OCI-LY7 (cell line): ENCODE measurements at regions not wholly inside any gene's neighbourhood (a gene's known extent, or its start where the extent isn't known, plus 50 kb on each side); places are given as distances from the start of the nearest gene placed in this dataset.

Experiments
- BruUV-seq: library from RNA; stranded (reverse); fragments of 400-500 nt; replicated peaks from 2 replicates; lab custom pipeline; 2021; lab: Mats Ljungman, UMichigan
- CTCF ChIA-PET: fragments of 300-600 bp; sonication (Branson Sonifier 250); formaldehyde crosslinking; loops from one replicate; lab custom pipeline; 2022; ENCODE audit warnings: antibody characterized with exemption; ENCODE audit not compliant: unreplicated experiment; lab: Charles Lee
- POLR2A ChIA-PET: fragments of 300-600 bp; sonication (Branson Sonifier 250); formaldehyde crosslinking; loops from one replicate; lab custom pipeline; 2022; ENCODE audit warnings: antibody characterized with exemption; lab: Charles Lee
- DNase-seq: peaks from one replicate; pipeline ENCODE4 v3.0.0-alpha.2; 2015; ENCODE audit warnings: low spot score
- H2AFZ ChIP-seq: fragments of 200-600 bp; sonication (generic), shearing (Covaris generic); 2 replicates; pipeline ENCODE4 v1.6.1; 2014; ENCODE audit warnings: mild to moderate bottlenecking, antibody characterized with exemption, low read length, moderate library complexity
- H3K27ac ChIP-seq: fragments of 200-600 bp; sonication (generic); 2 replicates; pipeline ENCODE4 v1.5.1; 2014; ENCODE audit warnings: mixed run types, low read depth, mild to moderate bottlenecking, moderate library complexity, low read length, inconsistent platforms; ENCODE audit not compliant: poor library complexity, severe bottlenecking
- H3K36me3 ChIP-seq: fragments of 200-600 bp; sonication (generic); 2 replicates; pipeline ENCODE4 v1.6.1; 2014; ENCODE audit warnings: mild to moderate bottlenecking, antibody characterized with exemption, low read length, moderate library complexity, mixed read lengths; ENCODE audit not compliant: insufficient read depth
- H3K4me1 ChIP-seq: fragments of 200-600 bp; sonication (generic); 2 replicates; pipeline ENCODE4 v1.5.1; 2014; ENCODE audit warnings: mild to moderate bottlenecking, low read length; ENCODE audit not compliant: insufficient read depth, poor library complexity, severe bottlenecking
- H3K4me2 ChIP-seq: fragments of 200-600 bp; sonication (generic); 2 replicates; pipeline ENCODE4 v1.6.1; 2014; ENCODE audit warnings: mild to moderate bottlenecking, low read length
- H3K4me3 ChIP-seq: fragments of 200-600 bp; sonication (generic); 2 replicates; pipeline ENCODE4 v1.5.1; 2014; ENCODE audit warnings: mild to moderate bottlenecking, low read depth, low read length; ENCODE audit not compliant: poor library complexity, severe bottlenecking
- H3K79me2 ChIP-seq: fragments of 200-600 bp; sonication (generic); 2 replicates; pipeline ENCODE4 v1.6.1; 2016; ENCODE audit warnings: low read depth, mild to moderate bottlenecking, low read length, moderate library complexity, mixed read lengths; ENCODE audit not compliant: insufficient read depth
- H3K9me2 ChIP-seq: fragments of 200-600 bp; sonication (generic); 2 replicates; pipeline ENCODE4 v1.6.1; 2016; ENCODE audit warnings: mild to moderate bottlenecking, low read length, mixed read lengths; ENCODE audit not compliant: insufficient read depth
- H3K9me3 ChIP-seq: fragments of 200-600 bp; sonication (generic); 2 replicates; pipeline ENCODE4 v1.6.1; 2014; ENCODE audit warnings: mild to moderate bottlenecking, mixed run types, low read length, mixed read lengths
- H4K20me1 ChIP-seq: fragments of 200-600 bp; sonication (generic); 2 replicates; pipeline ENCODE4 v1.6.1; 2014; ENCODE audit warnings: mild to moderate bottlenecking, antibody characterized with exemption, low read length, moderate library complexity, mixed read lengths; ENCODE audit not compliant: insufficient read depth
- CTCF ChIP-seq: fragments of 200-600 bp; sonication (generic); conservative IDR thresholded peaks from 2 replicates; pipeline ENCODE4 v1.5.1; 2014; ENCODE audit warnings: mild to moderate bottlenecking, antibody characterized with exemption, low read length, moderate library complexity, mixed read lengths
- EZH2phosphoT487 ChIP-seq: fragments of 200-600 bp; sonication (generic); IDR thresholded peaks from 2 replicates; pipeline ENCODE4 v1.6.1; 2018; ENCODE audit warnings: low read depth, borderline replicate concordance, mild to moderate bottlenecking, mixed run types, antibody characterized with exemption, low read length, moderate library complexity, mixed read lengths
- intact Hi-C: fragments of 100-400 bp; cut with micrococcal nuclease; formaldehyde crosslinking; loops from one replicate; pipeline ENCODE4 v1.10.0; 2022; ENCODE audit not compliant: unreplicated experiment

- no peak overlapping the region for H3K4me2 ChIP-seq
- H3K9me2 ChIP-seq: no peaks in the 10 kb centered on the region
- POLR2A ChIA-PET: no interaction called here
- no peak overlapping the region for H3K4me3 ChIP-seq
- intact Hi-C loops: no loop called here
- H4K20me1 ChIP-seq: no peaks in the 10 kb centered on the region
- no peak overlapping the region for H2AFZ ChIP-seq
- H3K79me2 ChIP-seq: no peaks in the 10 kb centered on the region
- no peaks in the 10 kb centered on the region for H3K36me3 ChIP-seq
- CTCF ChIA-PET: no interaction called here
- no peak for DNase-seq
- H3K9me3 ChIP-seq: no peaks in the 10 kb centered on the region
- H3K4me1 ChIP-seq: no peaks in the 10 kb centered on the region
- no peak overlapping the region for H3K27ac ChIP-seq
- no TSS peak for BruUV-seq
- TF ChIP-seq CTCF: no peak
- TF ChIP-seq EZH2phosphoT487: no peak
These were observed 57.4 kb upstream of the SVIL start for GRCh38 chr10:29692121-29692539.

- H3K9me2 ChIP-seq: no peaks in the 10 kb centered on the region
- no peak for TF ChIP-seq EZH2phosphoT487
- no peak for TF ChIP-seq CTCF
- H3K27ac ChIP-seq: no peak overlapping the region
- BruUV-seq: no TSS peak
- H3K79me2 ChIP-seq: no peaks in the 10 kb centered on the region
- no peaks in the 10 kb centered on the region for H3K4me1 ChIP-seq
- CTCF ChIA-PET: no interaction called here
- POLR2A ChIA-PET: no interaction called here
- no peak overlapping the region for H3K4me3 ChIP-seq
- no peak overlapping the region for H3K4me2 ChIP-seq
- H4K20me1 ChIP-seq: no peaks in the 10 kb centered on the region
- intact Hi-C loops: no loop called here
- DNase-seq: no peak
- H3K36me3 ChIP-seq: no peaks in the 10 kb centered on the region
- H3K9me3 ChIP-seq: no peaks in the 10 kb centered on the region
- no peak overlapping the region for H2AFZ ChIP-seq
These were observed 56.8 kb upstream of the SVIL start for GRCh38 chr10:29691564-29692072.

GRCh38 chr10:29689001-29689400 lies 54.2 kb upstream of the SVIL start:
- CTCF ChIA-PET: no interaction called here
- no peak for DNase-seq
- POLR2A ChIA-PET: interaction anchor here (0.5 to 0.7 kb wide), 2 partner anchors 21 to 24 kb away, joined by 3 to 4 read pairs; no protein-coding TSS in a partner anchor
- no peaks in the 10 kb centered on the region for H3K79me2 ChIP-seq
- no peak overlapping the region for H2AFZ ChIP-seq
- no peaks in the 10 kb centered on the region for H3K9me3 ChIP-seq
- no peak overlapping the region for H3K4me2 ChIP-seq
- H4K20me1 ChIP-seq: no peaks in the 10 kb centered on the region
- no peak overlapping the region for H3K27ac ChIP-seq
- H3K36me3 ChIP-seq: no peaks in the 10 kb centered on the region
- TF ChIP-seq CTCF (no peak), EZH2phosphoT487 (no peak)
- H3K4me3 ChIP-seq: no peak overlapping the region
- no peaks in the 10 kb centered on the region for H3K9me2 ChIP-seq
- intact Hi-C loops: no loop called here
- BruUV-seq: no TSS peak
- H3K4me1 ChIP-seq: no peaks in the 10 kb centered on the region
